ENCODE measurements at regions not wholly inside any gene's neighbourhood (a gene's known extent, or its start where the extent isn't known, plus 50 kb on each side); places are given as distances from the start of the nearest gene placed in this dataset.

GRCh38 chr16:22678311-22678710 lies 135.7 kb upstream of the HS3ST2 start:
- no peak for TF ChIP-seq CTCF (IDR thresholded peaks at IDR 0.05; ENCODE audit: insufficient read depth, low read length, poor library complexity, severe bottlenecking)
- no peak for TF ChIP-seq EZH2phosphoT487 (conservative IDR thresholded peaks at IDR 0.05; ENCODE audit: low read length)
